MCF 10A (cell line): ENCODE measurements at regions not wholly inside any gene's neighbourhood (a gene's known extent, or its start where the extent isn't known, plus 50 kb on each side); places are given as distances from the start of the nearest gene placed in this dataset.
A peak's percentile ranks its signal among the peaks of the same experiment; 100 is the strongest.

Source experiments
- BruUV-seq: library from RNA; stranded (reverse); fragments of 400-500 nt; replicated peaks from 2 replicates; lab custom pipeline; 2021; lab: Mats Ljungman, UMichigan
- CTCF ChIA-PET: fragments of 300-600 bp; sonication (Branson Sonifier 250); formaldehyde crosslinking; extraction: SDS; loops from one replicate; lab custom pipeline; 2021; ENCODE audit warnings: antibody characterized with exemption, inconsistent platforms; lab: Yijun Ruan, JAX
- POLR2A ChIA-PET: fragments of 300-600, 350-650 bp; sonication (Branson Sonifier 250); formaldehyde crosslinking; extraction: SDS; loops from one replicate; lab custom pipeline; 2020; ENCODE audit warnings: antibody characterized with exemption, inconsistent platforms; lab: Yijun Ruan, JAX
- DNase-seq: peaks from one replicate; pipeline ENCODE4 v3.0.0-alpha.2; 2018; ENCODE audit not compliant: unreplicated experiment
- H3K27ac Mint-ChIP-seq: one replicate; pipeline ENCODE4 v1.8.0; 2022; ENCODE audit warnings: mild to moderate bottlenecking, low read depth, mixed read lengths; ENCODE audit not compliant: unreplicated experiment
- H3K27me3 Mint-ChIP-seq: one replicate; pipeline ENCODE4 v1.8.0; 2022; ENCODE audit warnings: mixed read lengths; ENCODE audit not compliant: insufficient read depth, unreplicated experiment
- H3K36me3 Mint-ChIP-seq: one replicate; pipeline ENCODE4 v1.8.0; 2022; ENCODE audit warnings: mild to moderate bottlenecking, moderate library complexity, mixed read lengths; ENCODE audit not compliant: insufficient read depth, unreplicated experiment
- H3K4me1 Mint-ChIP-seq: one replicate; pipeline ENCODE4 v1.8.0; 2022; ENCODE audit warnings: mixed read lengths; ENCODE audit not compliant: insufficient read depth, unreplicated experiment
- H3K4me3 Mint-ChIP-seq: one replicate; pipeline ENCODE4 v1.8.0; 2022; ENCODE audit warnings: mild to moderate bottlenecking, moderate library complexity, mixed read lengths; ENCODE audit not compliant: unreplicated experiment
- H3K9me3 Mint-ChIP-seq: one replicate; pipeline ENCODE4 v1.8.0; 2022; ENCODE audit warnings: mixed read lengths; ENCODE audit not compliant: unreplicated experiment
- intact Hi-C: fragments of 100-400 bp; cut with micrococcal nuclease; formaldehyde crosslinking; loops from 2 replicates; pipeline ENCODE4 v1.14.1; 2022
- TF ChIP-seq, protein P1 (sequence below): fragments of 200-600 bp; IDR thresholded peaks from one replicate; pipeline ENCODE4 v1.8.0; 2022; ENCODE audit warnings: antibody characterized with exemption, mild to moderate bottlenecking; ENCODE audit not compliant: unreplicated experiment

DNA sequence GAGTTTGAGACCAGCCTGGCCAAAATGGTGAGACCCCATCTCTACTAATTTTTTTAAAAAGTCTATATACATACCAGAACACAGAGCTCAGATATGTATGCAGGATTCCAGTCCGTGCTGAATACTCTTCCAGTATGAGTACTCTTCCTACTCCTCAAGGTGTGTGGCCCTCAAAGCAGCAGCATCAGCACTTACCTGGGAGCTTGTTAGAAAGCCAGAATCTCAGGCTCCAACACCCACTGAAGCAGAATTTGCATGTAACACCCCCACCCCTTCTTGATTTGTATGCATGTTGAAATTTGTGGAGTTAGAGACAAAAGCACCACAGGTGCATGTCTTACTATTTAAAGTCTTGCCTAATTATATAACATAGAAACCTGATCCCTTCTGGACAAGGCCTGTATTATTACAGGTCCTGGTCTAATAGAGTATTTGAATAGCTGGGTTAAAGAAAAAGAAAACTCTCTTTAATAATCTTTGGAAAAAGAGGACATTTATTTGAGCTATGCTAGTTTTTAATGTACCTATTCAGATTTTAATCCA, 50.3 kb upstream of the NFE2L2 start:
- Mint-ChIP-seq H3K36me3 (peaks cover 7% of the 10 kb centered on the region), H3K27ac (peak overlapping the region; percentile 95), H3K9me3 (no peaks in the 10 kb centered on the region), H3K27me3 (no peaks in the 10 kb centered on the region), H3K4me3 (no peak overlapping the region), H3K4me1 (peaks cover 30% of the 10 kb centered on the region)
- intact Hi-C loops: no loop called here
- no TSS peak for BruUV-seq
- POLR2A ChIA-PET: interaction anchor here (0.6 to 6.9 kb wide), 31 partner anchors 8 to 821 kb away, joined by 3 to 198 read pairs (median 5); partner anchors contain the start of genes AGPS, HNRNPA3 and NFE2L2
- DNase-seq: peak; percentile 29
- TF ChIP-seq, protein P1, sequence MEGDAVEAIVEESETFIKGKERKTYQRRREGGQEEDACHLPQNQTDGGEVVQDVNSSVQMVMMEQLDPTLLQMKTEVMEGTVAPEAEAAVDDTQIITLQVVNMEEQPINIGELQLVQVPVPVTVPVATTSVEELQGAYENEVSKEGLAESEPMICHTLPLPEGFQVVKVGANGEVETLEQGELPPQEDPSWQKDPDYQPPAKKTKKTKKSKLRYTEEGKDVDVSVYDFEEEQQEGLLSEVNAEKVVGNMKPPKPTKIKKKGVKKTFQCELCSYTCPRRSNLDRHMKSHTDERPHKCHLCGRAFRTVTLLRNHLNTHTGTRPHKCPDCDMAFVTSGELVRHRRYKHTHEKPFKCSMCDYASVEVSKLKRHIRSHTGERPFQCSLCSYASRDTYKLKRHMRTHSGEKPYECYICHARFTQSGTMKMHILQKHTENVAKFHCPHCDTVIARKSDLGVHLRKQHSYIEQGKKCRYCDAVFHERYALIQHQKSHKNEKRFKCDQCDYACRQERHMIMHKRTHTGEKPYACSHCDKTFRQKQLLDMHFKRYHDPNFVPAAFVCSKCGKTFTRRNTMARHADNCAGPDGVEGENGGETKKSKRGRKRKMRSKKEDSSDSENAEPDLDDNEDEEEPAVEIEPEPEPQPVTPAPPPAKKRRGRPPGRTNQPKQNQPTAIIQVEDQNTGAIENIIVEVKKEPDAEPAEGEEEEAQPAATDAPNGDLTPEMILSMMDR: no peak
- CTCF ChIA-PET: interaction anchor here (0.6 to 3.7 kb wide), 15 partner anchors 12 to 153 kb away, joined by 3 to 30 read pairs (median 4); partner anchors contain the start of gene NFE2L2

DNA sequence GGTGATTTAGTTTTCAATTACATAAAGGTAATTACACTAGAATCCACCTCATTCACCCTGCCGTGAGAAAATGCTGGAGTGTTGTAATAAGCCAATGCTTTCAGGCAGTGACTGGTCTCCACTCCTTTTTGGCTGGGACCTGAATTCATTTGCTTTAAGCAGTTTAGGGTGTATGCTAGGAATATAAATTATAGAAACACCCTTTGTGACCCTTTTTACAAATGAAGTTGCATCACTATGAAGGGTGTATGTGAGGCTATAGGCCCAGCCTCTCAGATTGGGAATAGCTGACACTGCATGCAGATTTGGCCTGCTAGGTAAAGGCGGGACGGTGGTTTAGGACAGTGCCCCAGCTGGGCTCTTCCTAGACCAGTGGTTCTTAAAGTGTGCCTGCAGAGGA, 50.8 kb upstream of the NFE2L2 start:
- H3K4me1 Mint-ChIP-seq: peaks cover 30% of the 10 kb centered on the region
- H3K27me3 Mint-ChIP-seq: no peaks in the 10 kb centered on the region
- intact Hi-C loops: no loop called here
- no TSS peak for BruUV-seq
- DNase-seq: peak; percentile 75
- CTCF ChIA-PET: interaction anchor here (0.6 to 3.7 kb wide), 12 partner anchors 13 to 153 kb away, joined by 3 to 30 read pairs (median 4); partner anchors contain the start of gene NFE2L2
- POLR2A ChIA-PET: interaction anchor here (0.6 to 6.9 kb wide), 26 partner anchors 9 to 821 kb away, joined by 3 to 198 read pairs (median 6); partner anchors contain the start of genes AGPS, HNRNPA3 and NFE2L2
- H3K36me3 Mint-ChIP-seq: peaks cover 8% of the 10 kb centered on the region
- no peaks in the 10 kb centered on the region for H3K9me3 Mint-ChIP-seq
- TF ChIP-seq, protein P1: no peak
- no peak overlapping the region for H3K4me3 Mint-ChIP-seq
- peak overlapping the region; percentile 46 for H3K27ac Mint-ChIP-seq

DNA sequence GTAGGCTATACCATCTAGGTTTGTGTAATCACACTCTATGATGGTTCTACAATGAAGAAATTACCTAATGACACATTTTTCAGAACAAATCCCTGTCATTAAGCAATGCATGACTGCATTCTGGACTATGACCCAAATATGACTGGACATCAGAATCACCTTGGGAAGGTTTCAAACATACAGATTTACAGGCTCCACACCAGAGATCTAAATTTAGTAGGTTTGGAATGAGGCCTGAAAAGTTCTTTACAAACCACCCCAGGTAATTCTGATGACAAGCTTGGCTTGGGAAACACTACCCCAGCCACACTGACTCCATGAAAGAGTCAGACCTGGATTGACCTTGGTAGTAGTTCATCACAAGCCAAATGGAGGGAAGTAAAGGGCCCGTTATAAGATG, 52.2 kb upstream of the NFE2L2 start:
- TF ChIP-seq, protein P1: no peak
- intact Hi-C loops: no loop called here
- CTCF ChIA-PET: no interaction called here

GRCh38 chr2:177317443-177317842, 52.9 kb upstream of the NFE2L2 start:
- no peaks in the 10 kb centered on the region for H3K27me3 Mint-ChIP-seq
- H3K27ac Mint-ChIP-seq: no peak overlapping the region
- ChIA-PET POLR2A (interaction anchor here (0.6 to 6.9 kb wide), 8 partner anchors 19 to 148 kb away, joined by 3 to 198 read pairs (median 6); partner anchors contain the start of gene NFE2L2), CTCF (no interaction called here)
- peaks cover 22% of the 10 kb centered on the region for H3K36me3 Mint-ChIP-seq
- no TSS peak for BruUV-seq
- TF ChIP-seq, protein P1: no peak
- H3K9me3 Mint-ChIP-seq: no peaks in the 10 kb centered on the region
- intact Hi-C loops: no loop called here
- no peak overlapping the region for H3K4me3 Mint-ChIP-seq
- H3K4me1 Mint-ChIP-seq: peaks cover 30% of the 10 kb centered on the region
- no peak for DNase-seq

More for the DNA sequence above, 52.2 kb upstream of the NFE2L2 start:
- Mint-ChIP-seq H3K36me3 (peaks cover 22% of the 10 kb centered on the region), H3K9me3 (no peaks in the 10 kb centered on the region), H3K4me1 (peaks cover 30% of the 10 kb centered on the region), H3K4me3 (no peak overlapping the region), H3K27ac (no peak overlapping the region), H3K27me3 (no peaks in the 10 kb centered on the region)
- peak; percentile 59 for DNase-seq
- POLR2A ChIA-PET: interaction anchor here (0.7 to 6.9 kb wide), 8 partner anchors 20 to 132 kb away, joined by 3 to 198 read pairs (median 6); partner anchors contain the start of gene NFE2L2
- BruUV-seq: no TSS peak
